Renal cortical epithelial cell (primary cell): ENCODE measurements at regions not wholly inside any gene's neighbourhood (a gene's known extent, or its start where the extent isn't known, plus 50 kb on each side); places are given as distances from the start of the nearest gene placed in this dataset.
A peak's percentile ranks its signal among the peaks of the same experiment; 100 is the strongest.

ENCODE experiments used
- DNase-seq: peaks from one replicate; pipeline ENCODE4 v3.0.0-alpha.2; 2011; ENCODE audit warnings: low read depth

DNA sequence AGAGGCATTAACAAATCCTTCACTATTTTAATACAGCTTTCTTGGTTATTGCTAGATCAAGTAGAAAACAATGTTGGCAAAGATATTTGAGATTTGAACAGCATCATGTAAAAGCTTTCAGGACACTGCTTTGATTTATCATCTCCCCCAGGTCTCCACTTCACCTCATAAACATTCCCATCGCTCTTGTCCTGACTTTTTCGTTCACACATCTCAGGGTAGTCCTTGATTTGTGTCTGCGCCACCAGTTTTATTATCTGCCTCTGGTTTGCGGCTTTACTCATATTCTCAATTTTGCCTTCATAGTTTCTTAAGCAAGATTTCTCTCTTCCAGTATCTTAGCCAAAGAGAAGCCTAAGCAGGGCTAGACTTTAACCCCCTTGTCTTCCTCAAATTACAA is 63.5 kb upstream of the ROR1 start:
- DNase-seq, result no peak

DNA sequence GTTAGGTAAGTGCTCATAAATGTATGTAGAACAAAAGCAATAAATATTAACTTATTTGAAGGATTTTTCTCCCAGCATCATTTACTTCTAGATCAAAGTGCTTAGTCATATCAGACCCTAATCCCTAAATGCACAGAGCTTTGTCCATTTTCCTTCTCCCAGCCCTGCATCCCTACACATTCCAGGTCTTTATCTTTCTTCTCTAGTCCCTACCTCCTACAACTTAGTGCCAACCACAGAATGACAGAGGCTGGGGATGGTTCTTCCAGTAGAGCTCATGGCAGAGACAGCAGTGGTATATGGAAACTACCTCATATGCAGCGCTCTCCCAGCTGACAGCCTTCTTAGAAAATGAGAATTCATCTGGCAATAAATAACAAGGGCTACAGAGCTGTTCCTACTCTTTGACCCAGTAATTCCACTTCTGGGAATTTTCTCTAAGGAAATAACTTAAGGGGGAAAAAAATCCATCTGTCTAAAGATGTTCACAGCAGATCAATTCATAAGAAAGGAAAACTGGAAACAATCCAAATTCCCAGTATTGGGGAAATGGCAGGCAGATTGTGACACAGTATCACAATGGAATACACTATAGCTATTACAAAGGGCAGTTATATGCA is 62.9 kb upstream of the ROR1 start:
- DNase-seq, result no peak

GRCh38 chr1:63713041-63713440 is 60.8 kb upstream of the ROR1 start:
- DNase-seq, result no peak

DNA sequence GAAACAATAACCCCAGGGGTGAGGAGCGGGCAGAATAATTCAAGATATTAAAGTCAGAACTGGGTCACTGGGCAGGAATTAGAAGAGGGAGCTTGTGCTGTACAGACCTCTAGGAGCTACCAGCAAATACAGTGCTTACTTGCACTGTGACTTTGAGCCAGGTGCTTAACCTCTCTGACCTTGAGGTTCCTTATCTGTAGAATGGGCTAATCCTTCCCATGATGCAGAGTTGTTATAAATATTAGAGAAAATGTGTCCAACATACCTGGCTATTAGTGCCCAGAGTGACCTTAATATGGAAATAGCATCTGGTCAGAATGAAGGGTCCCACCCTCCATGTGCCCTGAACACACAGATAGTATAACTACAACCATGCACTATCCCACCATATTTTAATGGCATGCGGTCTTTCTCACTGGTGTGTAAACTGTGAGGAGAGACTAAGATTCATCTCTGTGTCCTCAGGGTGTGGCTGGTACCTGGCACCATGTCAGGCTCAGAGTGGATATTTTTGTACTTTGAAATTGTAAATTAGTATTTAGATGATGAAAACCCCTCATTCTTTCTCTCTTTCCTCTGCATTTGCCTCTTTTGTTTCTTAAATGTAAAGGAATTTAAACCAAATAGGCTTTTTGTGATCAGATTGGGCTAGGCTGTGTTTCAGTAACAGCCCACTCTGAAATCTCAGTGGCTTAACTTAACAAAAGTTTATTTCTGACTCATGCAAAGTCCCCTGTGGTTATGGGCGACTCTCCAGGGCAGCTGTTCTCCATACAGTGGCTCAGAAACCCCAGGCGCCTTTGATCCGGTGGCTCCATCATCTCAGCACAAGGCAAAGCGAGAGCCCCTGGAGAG is 60.0 kb upstream of the ROR1 start:
- peak; percentile 69 for DNase-seq

- DNase-seq, result no peak
Observed at GRCh38 chr1:63714482-63714760, 59.4 kb upstream of the ROR1 start.

GRCh38 chr1:63717511-63718065 is 56.2 kb upstream of the ROR1 start:
- DNase-seq, result no peak

GRCh38 chr1:63718541-63718970 is 55.3 kb upstream of the ROR1 start:
- no peak for DNase-seq

DNA sequence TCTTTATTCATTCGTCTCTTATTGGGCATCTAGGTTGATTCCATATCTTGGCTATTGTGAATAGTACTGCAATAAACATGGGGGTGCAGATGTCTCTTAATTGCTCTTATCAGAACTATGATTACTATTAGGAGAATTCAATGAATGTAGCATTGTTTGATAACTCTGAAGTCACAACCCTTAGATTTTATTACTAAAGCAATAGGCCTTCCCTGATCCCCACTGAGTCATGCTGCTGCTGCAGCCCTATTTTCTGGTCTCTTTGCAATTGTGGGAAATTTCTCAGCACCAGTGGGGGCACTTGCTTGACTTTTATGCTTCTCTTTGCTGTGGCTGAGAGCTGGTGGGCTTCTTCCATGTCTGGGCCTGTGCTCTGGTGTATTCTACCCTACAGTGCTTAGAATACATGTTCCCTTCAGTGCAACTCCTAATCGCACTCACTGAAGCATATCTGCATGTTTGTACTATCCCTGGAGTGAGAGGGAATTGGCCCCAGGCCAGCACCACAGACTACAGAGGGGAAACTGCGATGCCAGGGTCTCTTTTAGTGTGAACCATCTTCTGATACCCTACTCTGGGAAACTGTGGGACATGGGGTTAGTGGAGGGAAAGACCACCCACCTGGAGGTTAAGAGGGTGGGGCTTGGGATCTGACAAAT is 52.2 kb upstream of the ROR1 start:
- peak; percentile 74 for DNase-seq

GRCh38 chr1:63723602-63724001 is 50.2 kb upstream of the ROR1 start:
- peak; percentile 77 for DNase-seq
